GM19455 (cell line): ENCODE measurements at regions not wholly inside any gene's neighbourhood (a gene's known extent, or its start where the extent isn't known, plus 50 kb on each side); places are given as distances from the start of the nearest gene placed in this dataset.
"Not testable (repeated sequence)": the region's sequence is repeated elsewhere in the genome, so short reads cannot be mapped to it uniquely, and the experiment has no call there.

ENCODE experiments used
- ATAC-seq: cut with Tn5 transposase; IDR thresholded peaks from one replicate; pipeline ENCODE4 v1.9.1; 2021; ENCODE audit not compliant: unreplicated experiment

DNA sequence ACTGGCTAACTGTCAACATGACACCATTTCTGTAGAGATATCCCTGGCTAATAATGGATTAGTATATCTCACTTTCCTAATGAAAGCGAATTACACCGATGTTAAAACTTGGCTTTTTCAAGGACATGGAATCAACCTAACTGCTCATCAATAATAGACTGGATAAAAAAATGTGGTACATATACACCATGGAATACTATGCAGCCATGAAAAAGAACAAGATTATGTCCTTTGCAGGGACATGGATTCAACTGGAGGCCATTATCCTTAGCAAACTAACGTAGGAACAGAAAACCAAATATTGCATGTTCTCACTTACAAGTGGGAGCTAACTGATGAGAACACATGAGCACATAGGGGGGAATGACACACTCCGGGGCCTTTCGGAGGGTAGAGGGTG is 62.6 kb downstream of the ZIC1 start:
- ATAC-seq, result no peak

DNA sequence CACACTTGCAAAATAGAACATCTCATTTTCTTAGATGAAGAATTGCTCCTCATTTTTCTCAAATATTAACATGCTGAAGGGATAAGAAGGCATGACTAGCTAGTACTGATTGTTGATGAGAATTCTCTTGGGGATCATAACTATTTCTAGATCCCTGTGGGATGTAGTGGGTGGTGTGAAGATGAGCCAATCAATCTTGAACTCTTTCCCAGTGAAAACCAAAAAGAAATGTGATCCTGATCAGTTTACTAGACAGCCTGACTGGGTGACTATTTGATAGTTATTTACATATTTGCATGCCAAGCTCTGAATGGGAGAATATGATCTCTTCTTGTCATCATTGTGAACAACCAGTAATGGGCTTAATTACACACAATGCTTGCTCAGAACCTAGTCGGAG is 63.7 kb downstream of the ZIC1 start:
- no peak for ATAC-seq

DNA sequence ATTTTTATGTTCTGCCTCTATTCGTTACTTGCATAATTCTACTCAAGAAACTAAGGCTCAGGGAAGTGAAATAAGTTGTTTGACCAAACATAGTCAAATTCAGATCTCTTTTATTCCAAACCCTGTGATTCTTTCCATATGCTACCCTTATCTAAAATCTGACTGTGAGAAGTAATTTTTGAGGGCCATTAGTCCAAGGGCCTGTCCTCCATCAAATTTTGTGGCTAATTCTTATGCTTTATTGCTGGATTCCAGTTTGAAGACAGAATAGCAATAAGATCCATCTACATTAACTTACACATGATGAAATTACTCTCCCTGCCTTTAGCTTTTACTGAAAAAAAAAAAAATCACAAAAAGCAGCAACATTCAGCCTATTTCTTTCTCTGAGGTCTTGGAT is 74.0 kb downstream of the ZIC1 start:
- no peak for ATAC-seq

DNA sequence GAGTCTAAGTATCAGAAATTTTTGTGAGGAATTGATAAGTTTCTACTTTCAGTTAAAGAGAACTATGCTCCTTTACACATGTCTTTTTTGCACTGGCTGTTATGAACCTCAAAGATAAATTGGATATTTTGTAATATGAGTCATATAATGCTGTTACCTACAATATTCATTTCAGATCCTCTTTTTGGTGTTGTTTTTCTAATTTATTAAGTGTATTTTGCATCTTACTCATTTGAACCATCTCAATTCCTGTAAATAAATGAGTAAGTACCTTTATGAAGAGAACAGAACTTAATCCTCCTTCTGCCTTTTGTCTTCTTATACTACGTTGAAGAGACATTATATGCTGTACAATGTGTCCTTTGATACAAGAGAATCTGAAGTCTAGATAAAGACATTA is 74.4 kb downstream of the ZIC1 start:
- no peak for ATAC-seq

DNA sequence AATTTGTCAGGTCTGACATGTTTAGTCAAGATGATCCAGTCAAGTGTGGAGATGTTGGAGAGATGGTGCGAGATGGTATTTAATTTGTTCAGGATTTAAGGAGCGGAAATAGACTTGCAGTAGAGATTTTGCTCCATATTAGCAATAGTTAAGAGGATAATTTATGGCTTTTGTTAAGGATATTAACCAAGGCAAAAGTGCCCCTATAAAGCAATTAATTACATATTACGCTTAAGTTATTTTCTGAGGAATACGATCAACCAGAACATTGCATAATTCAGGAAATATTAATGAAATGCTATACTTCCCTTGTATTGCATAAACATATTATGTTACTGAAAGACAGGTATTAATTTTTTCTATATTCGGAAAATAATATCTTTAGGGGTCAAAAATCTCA is 83.9 kb downstream of the ZIC1 start:
- no peak for ATAC-seq

DNA sequence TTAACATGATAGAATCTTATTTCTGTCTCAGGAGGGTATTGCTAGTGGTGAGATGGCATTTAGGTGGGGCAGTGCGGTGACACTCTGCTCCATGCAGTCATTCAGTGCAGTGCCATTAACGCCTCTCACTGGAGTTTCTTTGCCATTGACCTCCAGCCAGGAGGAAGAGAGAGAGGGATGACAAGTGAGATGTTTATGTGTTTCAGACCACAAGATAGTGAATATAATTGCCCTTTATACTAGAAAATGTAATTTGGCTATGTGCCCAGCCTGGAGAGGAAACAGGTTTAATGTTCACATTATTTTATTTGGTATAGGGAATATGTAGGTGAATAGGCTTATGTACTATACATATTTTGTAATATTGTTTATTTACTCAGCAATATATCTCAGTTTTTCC is 84.5 kb downstream of the ZIC1 start:
- ATAC-seq, result no peak

DNA sequence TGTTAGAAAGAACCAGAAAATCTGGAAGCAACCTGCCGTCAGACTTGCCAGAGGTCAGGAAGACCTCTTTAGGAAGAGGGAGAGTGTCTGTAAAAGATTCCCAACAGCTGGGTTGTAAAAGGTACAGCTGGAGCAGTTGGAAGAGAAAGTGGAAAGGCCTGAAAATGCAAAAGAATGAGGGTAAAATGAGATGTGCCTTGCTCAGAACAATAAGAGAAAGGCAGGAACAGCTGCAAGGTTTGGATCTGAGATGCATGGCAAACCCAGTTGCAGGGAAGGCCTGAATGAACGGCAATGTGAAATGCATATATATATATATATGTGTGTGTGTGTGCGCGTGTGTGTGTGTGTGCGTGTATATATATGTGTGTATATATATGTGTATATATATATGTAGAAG is 88.1 kb downstream of the ZIC1 start:
- ATAC-seq, result no peak

DNA sequence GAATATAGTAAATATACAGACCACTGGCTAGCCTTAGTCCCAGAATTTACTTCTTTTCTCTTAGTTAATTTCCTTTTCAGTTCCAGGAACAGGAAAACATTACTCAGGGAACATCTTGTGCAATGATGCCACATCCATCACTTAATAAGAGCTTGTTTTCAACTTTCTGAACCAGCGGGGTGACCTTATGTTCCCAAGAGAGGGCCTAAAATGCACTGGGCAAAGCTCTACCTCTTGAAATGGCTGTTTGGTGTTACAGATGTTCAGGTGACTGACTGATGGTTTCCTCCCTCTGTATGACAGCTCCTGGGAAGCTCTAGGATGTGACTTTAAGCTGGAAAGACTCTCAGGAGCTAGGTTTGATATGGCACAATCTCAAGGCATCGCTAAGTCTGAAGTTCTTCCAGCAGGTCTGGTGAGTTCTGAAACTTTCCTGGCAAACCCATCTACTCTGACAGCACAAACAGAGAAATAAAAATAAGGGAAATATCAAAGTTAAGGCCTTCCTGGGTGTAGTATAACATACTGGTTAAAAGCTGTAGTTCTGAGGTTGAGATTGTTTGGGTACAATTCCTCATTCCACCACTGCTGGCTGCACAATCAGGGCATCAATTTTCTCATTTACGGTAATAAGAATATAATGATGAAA is 98.6 kb downstream of the ZIC1 start:
- ATAC-seq, result no peak

DNA sequence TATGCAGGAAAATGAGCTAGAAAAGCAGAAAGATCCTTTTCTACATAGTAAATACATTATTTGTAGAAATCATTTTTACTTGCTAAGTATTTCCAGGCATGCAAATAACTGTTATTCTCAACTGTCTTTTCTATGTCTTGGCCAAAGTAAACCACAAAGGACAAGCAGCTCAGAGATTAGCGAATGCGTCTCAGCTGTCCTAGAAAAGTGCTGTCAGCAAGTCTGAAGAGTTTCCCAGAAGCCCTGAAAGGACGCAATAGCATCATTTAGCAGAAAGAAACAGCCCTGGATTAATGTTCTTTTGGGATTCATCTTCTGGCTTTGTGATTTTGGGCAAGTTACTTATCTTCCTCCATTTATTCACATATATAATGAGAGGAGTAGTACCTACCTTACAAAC is 100.3 kb downstream of the ZIC1 start:
- ATAC-seq, result no peak

DNA sequence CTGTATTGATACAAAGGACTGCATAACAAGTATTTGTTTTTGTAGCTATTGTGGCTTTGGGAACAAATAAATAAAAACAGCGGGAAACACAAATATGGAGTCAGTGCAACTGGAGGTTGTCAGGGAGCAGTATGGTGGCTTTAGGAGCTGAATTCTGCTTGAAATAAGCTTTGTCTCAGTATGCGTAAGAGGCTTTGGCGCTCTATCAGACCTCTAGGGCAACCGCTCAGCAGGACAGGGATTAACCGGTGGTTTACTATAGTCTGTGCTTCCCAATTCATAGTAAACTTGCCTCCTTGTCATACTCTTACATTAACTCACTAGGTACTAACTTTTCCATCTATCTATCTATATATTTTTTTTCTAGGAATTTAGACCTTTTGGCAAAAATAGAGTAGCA is 104.6 kb downstream of the ZIC1 start:
- no peak for ATAC-seq

DNA sequence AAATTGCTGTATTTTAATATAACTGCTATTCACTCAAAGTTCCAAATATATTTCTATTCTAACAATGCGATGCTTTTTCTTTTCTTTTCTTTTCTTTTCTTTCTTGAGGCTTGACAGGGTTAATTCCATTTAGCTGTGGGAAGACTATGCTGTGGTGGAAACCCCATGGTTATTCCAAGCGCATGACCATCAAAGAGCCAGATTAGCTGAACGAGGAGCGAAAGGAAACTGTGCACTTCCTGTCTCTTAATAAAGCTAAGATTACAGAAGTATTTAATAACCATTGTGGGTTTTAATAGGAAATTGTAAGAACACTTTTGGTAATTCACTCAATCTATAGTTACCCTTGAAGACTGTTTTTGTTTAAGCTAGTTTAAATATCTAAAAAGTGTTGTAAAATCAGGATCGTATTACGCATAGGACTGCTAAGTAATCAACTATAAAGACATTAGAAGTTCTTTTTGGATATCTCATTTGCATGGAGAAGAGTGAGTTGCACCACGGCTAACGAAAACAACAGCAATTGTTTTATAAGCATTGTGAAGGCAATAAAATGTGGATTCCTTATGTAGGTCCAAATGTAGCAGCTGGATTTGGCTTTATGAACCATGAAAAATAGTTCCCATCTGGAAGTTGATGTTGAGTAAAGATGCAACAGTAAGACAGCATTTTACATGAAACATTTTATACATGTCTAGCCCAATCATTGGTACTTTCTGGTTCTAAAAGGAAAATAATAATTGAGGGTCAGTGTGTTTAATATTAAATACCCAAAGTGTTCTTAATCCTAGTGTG is 105.4 kb downstream of the ZIC1 start:
- no peak for ATAC-seq

DNA sequence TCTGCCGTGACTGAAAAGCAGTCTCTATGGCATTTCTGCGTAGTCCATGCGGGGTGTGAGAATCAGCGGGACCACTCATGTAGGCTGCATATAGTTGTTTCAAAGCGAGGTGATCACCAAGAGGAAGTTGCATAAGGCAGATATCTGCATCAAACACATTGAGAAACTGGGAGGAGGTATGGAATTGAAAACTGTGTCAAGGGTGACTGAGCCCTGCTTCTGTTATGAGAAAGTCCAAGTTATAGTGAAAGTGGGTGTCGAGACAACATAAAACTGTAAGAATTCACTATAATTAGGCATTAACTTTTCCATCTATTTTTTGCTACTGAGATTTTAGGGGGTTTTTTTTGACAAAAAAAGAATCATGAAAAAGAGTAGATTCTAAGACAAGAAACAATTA is 109.3 kb downstream of the ZIC1 start:
- ATAC-seq, result no peak

DNA sequence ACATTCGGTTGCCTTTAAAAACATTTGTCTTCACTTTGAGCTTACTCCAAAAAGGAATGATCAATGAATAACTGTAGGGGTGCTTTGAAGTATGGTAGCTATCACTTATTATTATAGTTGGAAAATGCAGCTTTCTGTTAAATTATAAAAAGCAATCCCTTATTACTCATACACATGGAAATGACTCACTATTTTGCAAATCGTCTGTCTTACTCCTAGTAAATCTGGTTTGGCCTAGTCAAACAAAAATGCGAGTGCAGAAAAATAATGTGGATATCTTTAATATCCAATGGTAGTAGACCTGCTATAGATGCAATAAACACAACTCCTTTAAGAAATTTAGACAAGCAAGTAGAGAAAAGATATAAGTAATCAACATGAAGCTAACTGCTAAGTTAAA is 112.5 kb downstream of the ZIC1 start:
- ATAC-seq, result no peak

DNA sequence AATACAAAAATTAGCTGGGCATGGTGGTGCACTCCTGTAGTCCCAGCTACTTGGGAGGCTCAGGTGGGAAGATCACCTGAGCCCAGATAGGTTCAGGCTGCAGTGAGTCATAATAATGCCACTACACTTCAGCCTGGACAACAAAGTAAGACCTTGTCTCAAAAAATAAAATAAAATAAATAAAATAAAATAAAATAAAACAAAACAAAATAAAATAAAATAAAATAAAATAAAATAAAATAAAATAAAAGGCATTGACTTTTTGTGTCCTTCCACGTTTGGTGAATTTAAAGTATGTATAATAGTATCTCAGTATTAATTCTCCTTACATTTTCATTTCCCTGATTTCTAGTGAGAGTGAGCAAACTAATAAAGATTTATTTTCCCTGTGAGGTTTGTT is 113.6 kb downstream of the ZIC1 start:
- ATAC-seq, result not testable (repeated sequence)

DNA sequence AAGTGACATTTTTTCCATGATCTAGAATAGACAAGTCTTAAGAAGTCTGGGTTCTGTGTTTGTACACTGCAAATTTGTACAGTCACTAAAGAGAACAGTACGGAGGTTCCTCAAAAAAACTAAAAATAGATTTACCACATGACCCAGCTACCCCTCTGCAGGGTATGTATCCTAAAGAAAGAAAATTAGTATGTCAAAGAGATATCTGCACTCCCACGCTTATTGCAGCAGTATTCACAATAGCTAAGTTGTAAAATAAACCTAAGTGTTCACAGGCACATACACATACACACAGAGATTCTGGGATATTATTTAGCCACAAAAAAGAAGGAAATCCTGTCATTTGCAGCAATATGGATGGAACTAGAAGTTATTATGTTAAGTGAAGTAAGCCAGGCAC is 120.4 kb downstream of the ZIC1 start:
- no peak for ATAC-seq

DNA sequence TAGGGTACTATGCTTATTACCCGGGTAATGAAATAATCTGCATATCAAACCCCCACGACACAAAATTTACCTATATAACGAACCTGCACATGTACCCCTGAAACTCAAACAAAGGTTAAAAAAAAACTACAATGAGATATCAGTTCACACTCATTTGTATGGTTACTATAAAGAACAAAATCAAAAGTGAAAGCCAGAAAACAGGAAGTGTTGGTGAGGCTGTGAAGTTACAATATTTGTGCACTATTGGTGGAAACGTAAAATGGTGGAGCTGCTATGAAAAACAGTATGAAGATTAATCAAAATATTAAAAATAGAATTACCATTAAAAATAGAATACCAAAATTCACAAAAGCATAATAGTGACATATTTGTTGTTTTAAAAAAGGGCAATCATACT is 128.9 kb downstream of the ZIC1 start:
- ATAC-seq, result peak; percentile 66

DNA sequence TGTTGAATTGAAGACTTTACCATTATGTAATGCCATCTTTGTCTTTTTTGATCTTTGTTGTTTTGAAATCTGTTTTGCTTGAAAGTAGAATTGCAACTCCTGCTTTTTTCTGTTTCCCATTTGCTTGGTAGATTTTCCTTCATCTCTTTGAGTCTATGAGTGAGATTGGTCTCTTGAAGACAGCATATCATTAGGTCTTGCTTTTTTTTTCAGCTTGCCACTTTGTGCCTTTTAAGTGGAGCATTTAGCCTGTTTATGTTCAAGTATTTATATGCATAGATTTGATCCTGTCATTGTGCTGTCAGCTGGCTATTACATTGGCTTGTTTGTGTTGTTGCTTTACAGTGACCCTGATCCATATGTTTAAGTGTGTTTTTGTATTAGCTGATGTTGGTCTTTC is 131.8 kb downstream of the ZIC1 start:
- no peak for ATAC-seq

DNA sequence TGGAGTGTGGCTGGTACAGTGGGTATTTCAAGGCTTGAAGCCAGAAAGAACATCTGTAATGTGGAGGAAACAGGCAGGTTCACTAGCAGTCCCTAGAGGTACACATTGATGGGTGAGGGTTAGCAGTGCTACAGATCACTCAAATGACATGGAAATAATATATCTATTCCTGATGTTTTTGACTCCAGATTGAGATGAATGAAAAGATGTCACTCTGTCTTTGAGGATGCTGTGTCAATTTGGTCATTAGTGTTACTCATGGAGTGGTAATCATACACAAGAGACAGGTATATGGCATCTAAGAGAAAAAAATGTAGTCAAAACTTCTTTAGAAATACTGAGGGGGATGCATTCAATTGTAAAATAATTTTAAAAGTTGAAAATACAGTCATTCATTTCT is 135.1 kb downstream of the ZIC1 start:
- ATAC-seq, result no peak

DNA sequence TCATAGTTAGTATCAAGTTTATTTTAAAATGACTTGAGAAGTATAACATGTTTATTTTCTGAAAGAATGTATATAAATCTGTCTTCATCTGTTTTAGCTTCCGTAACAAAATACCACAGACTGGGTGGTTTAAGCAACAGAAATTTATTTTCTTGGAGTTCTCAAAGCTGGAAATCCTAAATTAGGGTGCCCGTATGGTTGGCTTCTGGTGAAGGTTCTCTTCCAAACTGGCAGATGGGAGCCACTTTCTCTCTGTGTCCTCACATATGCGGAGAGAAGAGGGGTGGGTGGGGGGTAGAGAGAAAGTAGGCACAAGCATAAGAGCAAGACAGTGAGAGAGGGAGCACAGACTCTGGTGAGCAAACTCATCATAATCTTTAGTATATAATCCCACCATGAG is 142.3 kb downstream of the ZIC1 start:
- no peak for ATAC-seq

DNA sequence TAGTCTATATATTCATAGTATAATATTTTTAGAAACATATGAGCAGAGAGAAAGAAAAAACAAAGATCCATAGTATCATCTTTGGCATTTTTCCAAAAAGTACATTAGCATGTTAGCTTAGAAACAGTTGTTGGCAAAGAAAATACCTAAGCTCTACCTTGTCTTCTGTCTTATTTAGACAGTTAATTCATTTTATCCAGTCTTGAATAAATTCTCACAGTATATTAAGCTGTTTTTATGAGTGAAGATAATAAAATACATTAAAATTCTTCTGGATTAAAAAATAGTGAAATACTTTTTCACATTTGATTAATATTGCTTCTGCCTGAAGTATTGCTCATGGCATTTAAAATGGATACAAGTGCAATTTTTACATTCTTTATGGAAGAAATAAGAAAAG is 145.2 kb downstream of the ZIC1 start:
- no peak for ATAC-seq

DNA sequence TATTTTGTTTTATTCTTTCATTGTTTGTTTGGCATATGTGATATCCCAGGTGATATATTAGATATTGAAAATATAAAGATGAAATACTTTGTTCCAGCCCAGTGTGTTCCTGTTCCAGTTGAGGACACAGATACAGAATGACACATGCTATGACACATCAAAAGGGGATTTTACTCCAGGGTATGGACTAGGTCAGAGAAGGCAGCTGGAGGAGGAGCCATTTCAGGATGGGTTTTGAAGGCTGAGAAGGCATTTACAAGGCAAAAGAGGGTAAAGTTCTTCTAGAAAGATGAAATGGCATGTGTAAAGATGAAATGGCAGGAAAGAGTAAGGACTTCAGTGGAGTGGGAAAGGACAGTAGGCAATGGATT is 163.8 kb downstream of the ZIC1 start:
- no peak for ATAC-seq

DNA sequence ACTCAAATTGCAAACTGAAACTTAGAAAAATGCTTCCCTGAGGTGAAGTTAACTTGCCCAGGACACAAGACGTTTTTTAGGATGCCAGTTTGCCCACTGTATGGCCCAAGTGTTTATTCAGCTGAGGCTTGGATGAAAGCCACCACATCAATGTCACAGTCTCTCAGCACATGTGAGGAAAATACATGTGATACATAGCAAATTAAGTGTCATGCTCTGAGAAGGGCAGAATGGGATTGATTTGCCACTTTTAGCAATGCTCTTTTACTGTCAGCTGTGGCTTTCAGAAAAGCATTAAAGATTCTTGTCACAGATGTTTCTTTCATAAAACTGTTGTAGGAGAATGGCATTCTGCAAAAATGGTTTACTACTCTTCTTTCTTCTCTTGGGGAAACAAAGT is 165.5 kb downstream of the ZIC1 start:
- ATAC-seq, result no peak

DNA sequence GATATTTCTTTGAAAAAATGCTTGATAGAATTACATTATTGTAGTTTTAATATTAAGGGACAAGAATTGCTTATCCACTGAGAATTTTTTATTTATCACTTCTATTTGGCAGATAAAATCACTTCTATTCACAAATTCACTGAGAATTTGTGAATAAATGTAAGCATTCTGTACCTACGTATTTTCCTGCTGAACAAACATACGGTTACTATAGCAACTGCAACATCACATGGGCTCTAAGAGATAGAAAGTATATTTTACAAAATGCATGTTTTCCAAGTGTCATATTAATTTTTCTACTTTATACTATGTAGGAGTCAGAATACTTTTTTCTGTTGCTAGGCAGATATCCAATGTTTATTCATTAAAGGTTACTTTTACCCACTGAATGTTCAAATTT is 166.2 kb downstream of the ZIC1 start:
- ATAC-seq, result no peak
